HEK293T (cell line): ENCODE measurements at regions not wholly inside any gene's neighbourhood (a gene's known extent, or its start where the extent isn't known, plus 50 kb on each side); places are given as distances from the start of the nearest gene placed in this dataset.

Experiments
- FOXM1 ChIP-seq: fragments of 450-650 bp; IDR thresholded peaks from 2 replicates; pipeline ENCODE4 v1.6.1; 2017; ENCODE audit warnings: mild to moderate bottlenecking, borderline replicate concordance
- HDGF ChIP-seq: fragments of 450-650 bp; IDR thresholded peaks from 2 replicates; pipeline ENCODE4 v1.6.1; 2017; ENCODE audit warnings: antibody characterized with exemption, borderline replicate concordance
- NFRKB ChIP-seq: fragments of 450-650 bp; IDR thresholded peaks from 2 replicates; pipeline ENCODE4 v1.6.1; 2016; ENCODE audit warnings: mild to moderate bottlenecking, moderate library complexity
- SP1 ChIP-seq: fragments of 450-650 bp; IDR thresholded peaks from 2 replicates; pipeline ENCODE4 v1.6.1; 2017
- TF ChIP-seq, protein P1 (sequence below): fragments of 450-650 bp; IDR thresholded peaks from 2 replicates; pipeline ENCODE4 v1.6.1; 2016

DNA sequence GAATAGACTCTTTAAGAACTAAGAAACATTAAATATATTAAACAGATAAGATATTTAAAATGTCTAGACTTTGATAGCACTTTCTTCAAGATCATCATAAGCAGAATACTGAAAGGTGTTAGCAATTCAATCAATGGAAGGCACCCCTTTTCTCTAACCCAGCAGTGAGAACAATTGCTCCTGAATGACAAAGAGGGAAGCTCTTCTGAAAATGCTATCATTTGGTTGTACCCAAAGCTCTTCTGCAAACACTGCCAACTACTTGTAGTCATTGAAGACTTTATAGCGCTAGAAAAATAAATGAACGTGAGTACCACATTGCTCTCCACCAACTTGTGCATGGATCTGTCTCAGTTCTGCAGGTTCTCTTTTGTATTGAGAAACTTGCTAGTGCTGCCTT, 62.2 kb upstream of the LMO3 start:
- TF ChIP-seq, protein P1, sequence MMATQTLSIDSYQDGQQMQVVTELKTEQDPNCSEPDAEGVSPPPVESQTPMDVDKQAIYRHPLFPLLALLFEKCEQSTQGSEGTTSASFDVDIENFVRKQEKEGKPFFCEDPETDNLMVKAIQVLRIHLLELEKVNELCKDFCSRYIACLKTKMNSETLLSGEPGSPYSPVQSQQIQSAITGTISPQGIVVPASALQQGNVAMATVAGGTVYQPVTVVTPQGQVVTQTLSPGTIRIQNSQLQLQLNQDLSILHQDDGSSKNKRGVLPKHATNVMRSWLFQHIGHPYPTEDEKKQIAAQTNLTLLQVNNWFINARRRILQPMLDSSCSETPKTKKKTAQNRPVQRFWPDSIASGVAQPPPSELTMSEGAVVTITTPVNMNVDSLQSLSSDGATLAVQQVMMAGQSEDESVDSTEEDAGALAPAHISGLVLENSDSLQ, result no peak
- TF ChIP-seq NFRKB (no peak), SP1 (no peak), FOXM1 (no peak), HDGF (no peak)
